ENCODE measurements at regions not wholly inside any gene's neighbourhood (a gene's known extent, or its start where the extent isn't known, plus 50 kb on each side); places are given as distances from the start of the nearest gene placed in this dataset.

DNA sequence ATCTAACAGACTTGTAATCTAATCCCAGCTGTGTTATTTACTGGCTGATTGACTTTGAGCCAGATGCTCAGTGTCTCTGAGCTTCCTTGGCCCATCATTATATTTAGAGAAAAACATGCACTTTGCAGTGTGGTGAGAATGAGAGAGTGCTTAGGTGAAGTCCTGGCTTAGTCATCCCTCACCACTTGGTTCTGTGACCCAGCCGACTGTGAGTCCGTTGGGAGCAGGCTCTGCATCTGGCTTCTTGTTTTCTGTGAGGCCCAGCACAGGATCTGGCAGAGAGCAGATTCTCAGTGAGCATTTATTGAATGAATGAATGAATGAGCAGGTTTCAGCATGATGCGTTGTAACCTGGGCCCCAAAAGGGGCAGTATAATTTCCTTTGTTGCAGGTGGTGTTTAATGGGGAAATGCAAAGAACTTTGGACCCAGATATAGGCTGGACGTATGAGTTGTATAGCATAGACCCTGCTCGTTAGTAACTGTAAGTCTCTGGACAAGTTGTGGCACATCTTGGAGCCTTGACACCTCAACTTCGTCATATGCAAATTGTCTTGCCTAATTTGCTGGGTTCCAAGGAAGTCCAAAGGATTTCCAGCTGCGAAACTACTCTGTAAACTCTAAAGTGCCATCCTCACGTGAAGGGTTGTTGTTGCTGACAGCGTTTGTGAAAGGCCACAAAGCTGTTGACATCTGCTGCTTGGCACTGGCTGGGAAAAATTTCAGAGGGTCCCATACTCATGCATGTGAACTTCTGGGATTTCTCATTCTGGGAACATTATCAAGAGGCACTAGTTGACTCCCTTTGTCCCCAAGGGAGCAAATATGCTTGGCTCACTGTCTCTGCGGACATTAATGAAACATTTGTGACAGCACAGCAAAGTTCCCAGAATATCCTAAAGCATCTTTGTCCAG, 138.8 kb upstream of the USP24 start:
- H3K27ac ChIP-seq: no peak overlapping the region
- TF ChIP-seq, protein P1, sequence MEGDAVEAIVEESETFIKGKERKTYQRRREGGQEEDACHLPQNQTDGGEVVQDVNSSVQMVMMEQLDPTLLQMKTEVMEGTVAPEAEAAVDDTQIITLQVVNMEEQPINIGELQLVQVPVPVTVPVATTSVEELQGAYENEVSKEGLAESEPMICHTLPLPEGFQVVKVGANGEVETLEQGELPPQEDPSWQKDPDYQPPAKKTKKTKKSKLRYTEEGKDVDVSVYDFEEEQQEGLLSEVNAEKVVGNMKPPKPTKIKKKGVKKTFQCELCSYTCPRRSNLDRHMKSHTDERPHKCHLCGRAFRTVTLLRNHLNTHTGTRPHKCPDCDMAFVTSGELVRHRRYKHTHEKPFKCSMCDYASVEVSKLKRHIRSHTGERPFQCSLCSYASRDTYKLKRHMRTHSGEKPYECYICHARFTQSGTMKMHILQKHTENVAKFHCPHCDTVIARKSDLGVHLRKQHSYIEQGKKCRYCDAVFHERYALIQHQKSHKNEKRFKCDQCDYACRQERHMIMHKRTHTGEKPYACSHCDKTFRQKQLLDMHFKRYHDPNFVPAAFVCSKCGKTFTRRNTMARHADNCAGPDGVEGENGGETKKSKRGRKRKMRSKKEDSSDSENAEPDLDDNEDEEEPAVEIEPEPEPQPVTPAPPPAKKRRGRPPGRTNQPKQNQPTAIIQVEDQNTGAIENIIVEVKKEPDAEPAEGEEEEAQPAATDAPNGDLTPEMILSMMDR (conservative IDR thresholded peaks at IDR 0.05): no peak

DNA sequence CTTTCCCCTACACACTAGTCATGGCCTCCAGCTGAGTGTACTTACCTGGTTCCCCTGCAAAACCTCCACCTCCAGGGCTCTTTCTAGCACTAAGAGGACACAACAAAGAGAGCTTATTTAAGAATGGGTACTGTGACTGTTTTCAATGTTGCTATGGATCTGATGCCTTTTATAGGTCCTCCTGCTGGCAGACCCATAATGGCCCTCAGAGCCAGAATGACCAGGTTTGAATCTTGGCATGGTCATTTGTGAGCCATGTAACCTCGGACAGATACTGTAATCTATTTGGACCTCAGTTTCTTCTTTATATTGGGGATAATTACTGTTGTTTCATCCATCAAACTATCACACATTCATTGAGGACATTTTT, 137.6 kb upstream of the USP24 start:
- TF ChIP-seq, protein P1 (conservative IDR thresholded peaks at IDR 0.05): no peak

DNA sequence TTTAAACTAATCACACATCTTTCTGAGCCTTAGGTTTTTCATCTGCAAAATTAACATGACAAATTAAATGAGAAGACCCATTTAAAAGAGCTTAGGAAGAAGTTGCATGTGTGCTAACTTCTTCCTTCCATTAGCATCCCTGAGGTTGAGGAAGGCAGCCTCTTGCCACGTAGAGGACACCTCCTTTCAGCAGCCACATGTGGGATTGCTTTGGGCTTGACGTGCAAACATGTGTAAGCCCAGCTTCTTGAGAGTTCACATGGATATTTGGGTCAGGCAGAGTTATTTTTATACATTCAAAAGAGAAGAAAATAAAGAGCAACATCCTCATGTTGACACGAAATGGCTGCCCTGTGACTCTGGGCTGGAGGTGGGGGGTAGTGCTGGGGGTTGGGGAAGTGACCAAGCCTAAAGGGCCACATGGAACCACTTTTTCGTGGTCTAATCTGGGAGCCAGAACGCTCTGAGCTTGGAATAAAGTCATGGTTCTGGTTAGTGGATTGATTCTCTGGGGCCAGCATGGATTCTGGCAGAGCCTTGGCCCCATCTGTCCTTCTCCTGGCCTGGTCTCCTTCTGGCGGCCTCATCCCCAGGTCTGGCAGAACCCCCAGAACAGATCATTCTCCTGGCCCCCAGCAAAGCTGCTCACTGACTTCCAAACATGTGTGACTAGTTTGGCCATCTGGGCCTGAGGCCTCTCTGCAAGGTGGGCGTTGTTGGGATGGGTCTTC, 137.1 kb upstream of the USP24 start:
- H3K27ac ChIP-seq: no peak overlapping the region
- TF ChIP-seq, protein P1 (conservative IDR thresholded peaks at IDR 0.05): no peak

More for the DNA sequence above, 137.6 kb upstream of the USP24 start:
- H3K27ac ChIP-seq: no peak overlapping the region

DNA sequence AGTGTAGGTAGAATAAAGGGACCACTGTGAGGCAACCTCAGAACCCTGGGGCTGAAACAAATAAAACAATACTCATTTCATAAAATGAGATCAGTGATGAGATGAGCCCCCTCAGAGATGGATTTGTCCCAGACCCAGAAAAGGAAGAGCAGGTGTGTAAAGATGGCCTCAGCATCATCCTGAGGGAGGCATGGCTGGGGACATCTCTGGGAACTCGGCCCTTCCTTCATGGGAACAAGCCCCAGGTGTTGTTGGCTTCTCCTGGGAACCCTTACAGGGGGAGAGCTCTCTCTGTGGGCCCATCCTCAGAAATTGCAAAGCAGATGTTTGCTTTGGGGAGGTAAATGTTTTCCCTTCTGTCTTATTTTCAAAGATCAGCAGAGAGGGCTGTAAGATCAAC, 133.2 kb upstream of the USP24 start:
- H3K27ac ChIP-seq: no peak overlapping the region
- TF ChIP-seq, protein P1 (conservative IDR thresholded peaks at IDR 0.05): no peak

DNA sequence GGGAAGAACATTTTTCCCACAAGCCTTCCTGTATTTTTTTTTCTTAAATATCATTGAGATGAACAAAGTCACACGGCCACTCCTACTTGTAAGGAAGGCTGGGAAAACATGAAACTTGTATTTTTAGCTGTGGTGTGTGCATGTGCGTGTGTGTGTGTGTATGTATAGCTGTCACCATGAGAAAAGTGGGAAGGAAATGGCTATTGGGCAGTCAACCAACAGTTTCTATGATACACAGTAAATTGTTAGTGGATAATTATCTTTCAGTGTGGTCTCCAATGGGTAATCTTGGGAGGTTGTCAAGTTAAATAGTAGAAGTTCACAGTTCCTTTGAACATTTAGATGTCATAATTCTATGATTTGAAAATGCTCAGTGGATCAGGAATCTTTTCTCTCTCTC, 132.7 kb upstream of the USP24 start:
- TF ChIP-seq, protein P1 (conservative IDR thresholded peaks at IDR 0.05): no peak

DNA sequence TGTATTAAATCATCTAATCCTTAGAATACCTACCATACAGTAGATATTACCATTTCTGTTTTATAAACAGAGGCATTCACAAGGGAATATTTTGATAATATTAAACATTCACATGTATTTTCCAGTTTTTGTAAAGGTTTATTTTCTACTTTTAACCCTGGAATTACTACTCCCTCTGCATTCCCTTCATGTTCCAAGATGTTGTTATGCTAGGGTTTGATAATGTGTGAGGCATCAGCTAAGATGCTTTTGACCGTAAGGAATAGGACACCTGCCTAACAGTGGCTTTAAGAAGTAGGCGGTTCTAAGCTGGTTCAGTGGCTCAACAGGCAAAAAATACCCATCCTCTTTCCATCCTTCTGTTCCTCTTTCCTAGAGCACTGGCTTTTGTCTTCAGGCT, 131.9 kb upstream of the USP24 start:
- no peak overlapping the region for H3K27ac ChIP-seq
- TF ChIP-seq, protein P1 (conservative IDR thresholded peaks at IDR 0.05): no peak

More for the DNA sequence above, 132.7 kb upstream of the USP24 start:
- H3K27ac ChIP-seq: no peak overlapping the region

DNA sequence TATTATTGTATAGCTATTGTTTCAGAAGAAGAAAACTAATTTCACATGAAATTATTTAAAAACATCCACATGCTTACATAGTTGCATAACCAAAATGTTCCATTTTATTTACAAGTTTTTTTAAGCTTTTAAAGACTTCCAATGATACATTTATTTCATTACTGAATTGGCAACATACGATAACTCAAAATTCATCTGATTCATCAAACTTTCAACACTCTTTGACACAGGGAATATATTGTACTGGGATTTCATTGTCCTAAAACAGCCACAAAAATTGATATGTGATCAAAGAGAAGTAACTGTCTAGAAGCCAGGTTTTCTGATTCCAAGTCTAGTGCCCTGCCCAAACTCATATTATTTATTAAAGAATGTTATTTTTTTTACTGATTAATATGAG, 131.4 kb upstream of the USP24 start:
- H3K27ac ChIP-seq: no peak overlapping the region
- TF ChIP-seq, protein P1 (conservative IDR thresholded peaks at IDR 0.05): no peak

Measured in VCaP (cell line).